ENCODE measurements at regions not wholly inside any gene's neighbourhood (a gene's known extent, or its start where the extent isn't known, plus 50 kb on each side); places are given as distances from the start of the nearest gene placed in this dataset.

- DNase-seq (ENCODE audit: low spot score in 2 of 2) (no peak), FAIRE-seq (no peak)
Observed at GRCh38 chr2:15034860-15035259, 402.3 kb downstream of the LRATD1 start.

GRCh38 chr2:15038366-15039364 lies 406.1 kb downstream of the LRATD1 start:
- DNase-seq (ENCODE audit: low spot score in 2 of 2) (no peak), FAIRE-seq (no peak)

GRCh38 chr2:15040429-15041084 lies 408.0 kb downstream of the LRATD1 start:
- DNase-seq (ENCODE audit: low spot score in 2 of 2), result no peak
- no peak for FAIRE-seq

GRCh38 chr2:15041429-15041837 lies 408.9 kb downstream of the LRATD1 start:
- DNase-seq (ENCODE audit: low spot score in 2 of 2) (no peak), FAIRE-seq (no peak)

GRCh38 chr2:15042801-15043217 lies 410.3 kb downstream of the LRATD1 start:
- DNase-seq (ENCODE audit: low spot score in 2 of 2) (no peak), FAIRE-seq (no peak)

- FAIRE-seq, result no peak
- DNase-seq (ENCODE audit: low spot score in 2 of 2), result no peak
Observed at GRCh38 chr2:15043336-15044058, 411.0 kb downstream of the LRATD1 start.

- DNase-seq (ENCODE audit: low spot score in 2 of 2), result no peak
- no peak for FAIRE-seq
Observed at GRCh38 chr2:15045054-15045453, 412.5 kb downstream of the LRATD1 start.

GRCh38 chr2:15047184-15047583 lies 414.7 kb downstream of the LRATD1 start:
- no peak for FAIRE-seq

GRCh38 chr2:15048000-15048399 lies 415.5 kb downstream of the LRATD1 start:
- DNase-seq (ENCODE audit: low spot score in 2 of 2) (no peak), FAIRE-seq (no peak)

More at GRCh38 chr2:15047184-15047583, 414.7 kb downstream of the LRATD1 start:
- no peak for DNase-seq (ENCODE audit: low spot score in 2 of 2)

GRCh38 chr2:15049096-15049993 lies 416.8 kb downstream of the LRATD1 start:
- FAIRE-seq, result no peak
- DNase-seq (ENCODE audit: low spot score in 2 of 2), result no peak

- no peak for DNase-seq (ENCODE audit: low spot score in 2 of 2)
- FAIRE-seq, result no peak
Observed at GRCh38 chr2:15050483-15050882, 418.0 kb downstream of the LRATD1 start.

GRCh38 chr2:15053542-15053941 lies 421.0 kb downstream of the LRATD1 start:
- DNase-seq (ENCODE audit: low spot score in 2 of 2) (no peak), FAIRE-seq (no peak)

- FAIRE-seq, result no peak
Observed at GRCh38 chr2:15058015-15058720, 425.7 kb downstream of the LRATD1 start.

GRCh38 chr2:15058721-15059157 lies 426.2 kb downstream of the LRATD1 start:
- DNase-seq (ENCODE audit: low spot score in 2 of 2) (no peak), FAIRE-seq (no peak)

More at GRCh38 chr2:15058015-15058720, 425.7 kb downstream of the LRATD1 start:
- no peak for DNase-seq (ENCODE audit: low spot score in 2 of 2)

- no peak for FAIRE-seq
- DNase-seq (ENCODE audit: low spot score in 2 of 2), result no peak
Observed at GRCh38 chr2:15059870-15060512, 427.5 kb downstream of the LRATD1 start.

- FAIRE-seq (no peak), DNase-seq (ENCODE audit: low spot score in 2 of 2) (no peak)
Observed at GRCh38 chr2:15061268-15061667, 428.8 kb downstream of the LRATD1 start.

- DNase-seq (ENCODE audit: low spot score in 2 of 2) (no peak), FAIRE-seq (no peak)
Observed at GRCh38 chr2:15066138-15066537, 433.6 kb downstream of the LRATD1 start.

GRCh38 chr2:15069149-15069548 lies 436.6 kb downstream of the LRATD1 start:
- FAIRE-seq, result no peak
- no peak for DNase-seq (ENCODE audit: low spot score in 2 of 2)

- FAIRE-seq (no peak), DNase-seq (ENCODE audit: low spot score in 2 of 2) (no peak)
Observed at GRCh38 chr2:15072836-15073235, 440.3 kb downstream of the LRATD1 start.

Measured in frontal cortex (tissue), 3 donors.